ENCODE measurements at regions not wholly inside any gene's neighbourhood (a gene's known extent, or its start where the extent isn't known, plus 50 kb on each side); places are given as distances from the start of the nearest gene placed in this dataset.

DNA sequence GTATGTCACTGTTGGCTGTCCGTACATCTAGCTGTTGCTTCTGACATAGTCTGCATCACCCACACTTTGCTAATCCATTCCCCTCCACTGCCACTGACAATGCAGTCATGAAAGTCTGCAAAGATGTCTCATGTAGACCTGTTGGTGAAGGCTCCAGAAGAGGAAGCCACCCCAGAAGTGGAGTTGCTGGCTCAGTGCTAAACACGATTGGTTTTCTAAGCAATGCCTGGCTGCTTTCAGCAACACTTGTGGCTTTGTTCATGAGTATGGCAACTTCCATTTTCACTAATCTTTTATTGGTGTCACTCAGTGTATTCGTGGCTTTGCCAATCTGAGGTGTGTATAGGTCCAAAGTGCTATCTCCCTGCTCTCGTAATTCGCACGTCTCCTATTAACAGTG, 288.1 kb downstream of the GADD45G start:
- TF ChIP-seq POLR2AphosphoS5 (IDR thresholded peaks at IDR 0.05; ENCODE audit: low read depth, low read length) (no peak), SMC3 (IDR thresholded peaks at IDR 0.05; ENCODE audit: low read depth, low read length) (no peak), NFIC (IDR thresholded peaks at IDR 0.05; ENCODE audit: borderline replicate concordance) (no peak)
- TF ChIP-seq, protein P1, sequence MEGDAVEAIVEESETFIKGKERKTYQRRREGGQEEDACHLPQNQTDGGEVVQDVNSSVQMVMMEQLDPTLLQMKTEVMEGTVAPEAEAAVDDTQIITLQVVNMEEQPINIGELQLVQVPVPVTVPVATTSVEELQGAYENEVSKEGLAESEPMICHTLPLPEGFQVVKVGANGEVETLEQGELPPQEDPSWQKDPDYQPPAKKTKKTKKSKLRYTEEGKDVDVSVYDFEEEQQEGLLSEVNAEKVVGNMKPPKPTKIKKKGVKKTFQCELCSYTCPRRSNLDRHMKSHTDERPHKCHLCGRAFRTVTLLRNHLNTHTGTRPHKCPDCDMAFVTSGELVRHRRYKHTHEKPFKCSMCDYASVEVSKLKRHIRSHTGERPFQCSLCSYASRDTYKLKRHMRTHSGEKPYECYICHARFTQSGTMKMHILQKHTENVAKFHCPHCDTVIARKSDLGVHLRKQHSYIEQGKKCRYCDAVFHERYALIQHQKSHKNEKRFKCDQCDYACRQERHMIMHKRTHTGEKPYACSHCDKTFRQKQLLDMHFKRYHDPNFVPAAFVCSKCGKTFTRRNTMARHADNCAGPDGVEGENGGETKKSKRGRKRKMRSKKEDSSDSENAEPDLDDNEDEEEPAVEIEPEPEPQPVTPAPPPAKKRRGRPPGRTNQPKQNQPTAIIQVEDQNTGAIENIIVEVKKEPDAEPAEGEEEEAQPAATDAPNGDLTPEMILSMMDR (IDR thresholded peaks at IDR 0.05): no peak

Data from SK-N-SH (cell line).